ENCODE measurements at regions not wholly inside any gene's neighbourhood (a gene's known extent, or its start where the extent isn't known, plus 50 kb on each side); places are given as distances from the start of the nearest gene placed in this dataset.

- TF ChIP-seq REST (IDR thresholded peaks at IDR 0.05; ENCODE audit: borderline replicate concordance), result no peak
- no peak for TF ChIP-seq CTCF (IDR thresholded peaks at IDR 0.05; ENCODE audit: poor library complexity, severe bottlenecking)
- no peak for TF ChIP-seq RAD21 (conservative IDR thresholded peaks at IDR 0.05)
- no peak for TF ChIP-seq TAF1 (IDR thresholded peaks at IDR 0.05; ENCODE audit: low read depth)
- no peak for TF ChIP-seq POLR2AphosphoS5 (IDR thresholded peaks at IDR 0.05)
- no peak for TF ChIP-seq MXI1 (conservative IDR thresholded peaks at IDR 0.05; ENCODE audit: poor library complexity, severe bottlenecking)
- TF ChIP-seq EP300 (conservative IDR thresholded peaks at IDR 0.05; ENCODE audit: poor library complexity, severe bottlenecking), result no peak
- no peak for TF ChIP-seq EZH2 (IDR thresholded peaks at IDR 0.05; ENCODE audit: borderline replicate concordance, insufficient read depth, low read length, poor library complexity, severe bottlenecking)
- no peak for TF ChIP-seq SMC3 (conservative IDR thresholded peaks at IDR 0.05; ENCODE audit: poor library complexity)
- Histone ChIP-seq H3F3A (ENCODE audit: insufficient read depth, low read length, poor library complexity, severe bottlenecking) (no peaks in the 10 kb centered on the region), H3K9ac (ENCODE audit: low read length) (no peak overlapping the region), H3K27ac (ENCODE audit: low read length) (no peak overlapping the region), H3K4me3 (ENCODE audit: low read length) (no peak overlapping the region), H4K20me1 (ENCODE audit: insufficient read depth) (no peaks in the 10 kb centered on the region), H3K9me2 (ENCODE audit: insufficient read depth, low read length) (no peaks in the 10 kb centered on the region), H3K27me3 (ENCODE audit: insufficient read depth, low read depth, low read length) (peaks cover 13% of the 10 kb centered on the region), H3K36me3 (ENCODE audit: insufficient read depth, low read length) (no peaks in the 10 kb centered on the region), H3K9me3 (ENCODE audit: low read length) (no peaks in the 10 kb centered on the region), H3K4me2 (ENCODE audit: low read length) (no peak overlapping the region), H3K79me2 (replicated peaks; ENCODE audit: insufficient read depth, low read length) (no peaks in the 10 kb centered on the region), H2AFZ (ENCODE audit: low read depth, low read length) (no peak overlapping the region)
Observed at GRCh38 chr20:57009355-57009754, 257.1 kb downstream of the BMP7 start.

- Histone ChIP-seq H3K9me3 (ENCODE audit: low read length) (no peaks in the 10 kb centered on the region), H4K20me1 (ENCODE audit: insufficient read depth) (no peaks in the 10 kb centered on the region), H3K27me3 (ENCODE audit: insufficient read depth, low read depth, low read length) (peaks cover 13% of the 10 kb centered on the region), H2AFZ (ENCODE audit: low read depth, low read length) (no peak overlapping the region), H3F3A (ENCODE audit: insufficient read depth, low read length, poor library complexity, severe bottlenecking) (no peaks in the 10 kb centered on the region), H3K9me2 (ENCODE audit: insufficient read depth, low read length) (no peaks in the 10 kb centered on the region), H3K4me3 (ENCODE audit: low read length) (no peak overlapping the region), H3K36me3 (ENCODE audit: insufficient read depth, low read length) (no peaks in the 10 kb centered on the region), H3K27ac (ENCODE audit: low read length) (no peak overlapping the region), H3K4me2 (ENCODE audit: low read length) (no peak overlapping the region), H3K9ac (ENCODE audit: low read length) (no peak overlapping the region), H3K79me2 (replicated peaks; ENCODE audit: insufficient read depth, low read length) (no peaks in the 10 kb centered on the region)
- no peak for TF ChIP-seq TAF1 (IDR thresholded peaks at IDR 0.05; ENCODE audit: low read depth)
- TF ChIP-seq EZH2 (IDR thresholded peaks at IDR 0.05; ENCODE audit: borderline replicate concordance, insufficient read depth, low read length, poor library complexity, severe bottlenecking), result no peak
- TF ChIP-seq REST (IDR thresholded peaks at IDR 0.05; ENCODE audit: borderline replicate concordance), result no peak
- no peak for TF ChIP-seq SMC3 (conservative IDR thresholded peaks at IDR 0.05; ENCODE audit: poor library complexity)
- no peak for TF ChIP-seq EP300 (conservative IDR thresholded peaks at IDR 0.05; ENCODE audit: poor library complexity, severe bottlenecking)
- no peak for TF ChIP-seq CTCF (IDR thresholded peaks at IDR 0.05; ENCODE audit: poor library complexity, severe bottlenecking)
- no peak for TF ChIP-seq RAD21 (conservative IDR thresholded peaks at IDR 0.05)
- TF ChIP-seq MXI1 (conservative IDR thresholded peaks at IDR 0.05; ENCODE audit: poor library complexity, severe bottlenecking), result no peak
- no peak for TF ChIP-seq POLR2AphosphoS5 (IDR thresholded peaks at IDR 0.05)
Observed at GRCh38 chr20:57009775-57010174, 256.7 kb downstream of the BMP7 start.
